Osteocyte (in vitro differentiated cells): ENCODE measurements at regions not wholly inside any gene's neighbourhood (a gene's known extent, or its start where the extent isn't known, plus 50 kb on each side); places are given as distances from the start of the nearest gene placed in this dataset.

Source experiments
- DNase-seq: peaks from one replicate; pipeline ENCODE4 v3.0.0; 2021; ENCODE audit warnings: mixed read lengths; ENCODE audit not compliant: unreplicated experiment; ENCODE audit errors: extremely low spot score
- H3K27ac Mint-ChIP-seq: one replicate; pipeline ENCODE4 v1.8.0; 2021; ENCODE audit warnings: mild to moderate bottlenecking, mixed read lengths; ENCODE audit not compliant: unreplicated experiment
- H3K27me3 Mint-ChIP-seq: one replicate; pipeline ENCODE4 v1.8.0; 2021; ENCODE audit warnings: mixed read lengths; ENCODE audit not compliant: unreplicated experiment
- H3K36me3 Mint-ChIP-seq: one replicate; pipeline ENCODE4 v1.8.0; 2021; ENCODE audit warnings: mixed read lengths; ENCODE audit not compliant: unreplicated experiment
- H3K4me1 Mint-ChIP-seq: one replicate; pipeline ENCODE4 v1.8.0; 2021; ENCODE audit warnings: mixed read lengths; ENCODE audit not compliant: unreplicated experiment
- H3K4me3 Mint-ChIP-seq: one replicate; pipeline ENCODE4 v1.8.0; 2021; ENCODE audit warnings: mild to moderate bottlenecking, moderate library complexity, mixed read lengths; ENCODE audit not compliant: unreplicated experiment
- H3K9me3 Mint-ChIP-seq: one replicate; pipeline ENCODE4 v1.8.0; 2021; ENCODE audit warnings: mixed read lengths; ENCODE audit not compliant: unreplicated experiment
- CTCF ChIP-seq: fragments of 200-600 bp; sonication (generic); IDR thresholded peaks from 2 replicates; pipeline ENCODE4 v1.5.0; 2021; ENCODE audit warnings: antibody characterized with exemption, mild to moderate bottlenecking, moderate library complexity

GRCh38 chr16:88312732-88313131, 70.0 kb upstream of the ZNF469 start:
- H3K4me3 Mint-ChIP-seq, result no peak overlapping the region
- H3K36me3 Mint-ChIP-seq, result peaks cover 4% of the 10 kb centered on the region

DNA sequence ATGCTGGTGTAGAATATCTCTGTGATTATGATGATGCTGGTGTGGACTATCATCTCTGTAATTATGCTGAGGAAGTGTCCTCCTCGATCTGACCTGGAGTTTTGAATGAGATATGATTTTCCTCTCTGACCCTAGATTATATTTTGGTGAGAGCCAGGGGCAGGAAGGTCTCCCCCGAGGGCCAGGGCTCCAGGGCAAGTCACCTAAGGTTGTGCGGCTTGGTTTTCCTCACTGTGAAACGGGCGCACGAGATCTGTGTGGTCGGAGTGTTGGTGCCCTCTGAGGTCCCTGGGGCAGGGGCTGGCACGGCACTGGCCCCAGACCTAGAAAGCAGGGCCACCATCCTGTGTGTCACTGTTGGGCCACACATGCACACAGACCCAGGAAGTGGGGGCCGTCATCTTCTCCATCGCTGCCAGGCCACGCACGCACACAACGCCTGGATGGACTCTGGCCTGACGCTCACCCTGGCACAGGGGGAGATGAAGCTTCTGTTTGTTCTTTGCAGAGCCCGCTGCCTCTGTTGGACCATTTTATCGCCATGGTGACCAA, 67.7 kb upstream of the ZNF469 start:
- Mint-ChIP-seq H3K27me3 (no peaks in the 10 kb centered on the region), H3K9me3 (peaks cover 5% of the 10 kb centered on the region), H3K36me3 (peaks cover 4% of the 10 kb centered on the region), H3K4me3 (no peak overlapping the region), H3K4me1 (peaks cover 39% of the 10 kb centered on the region), H3K27ac (no peak overlapping the region)
- DNase-seq, result no peak
- no peak for TF ChIP-seq CTCF

More at GRCh38 chr16:88312732-88313131, 70.0 kb upstream of the ZNF469 start:
- Mint-ChIP-seq H3K4me1 (peaks cover 46% of the 10 kb centered on the region), H3K27me3 (no peaks in the 10 kb centered on the region), H3K27ac (no peak overlapping the region), H3K9me3 (peaks cover 5% of the 10 kb centered on the region)
- no peak for TF ChIP-seq CTCF
- no peak for DNase-seq

GRCh38 chr16:88315543-88316105, 67.1 kb upstream of the ZNF469 start:
- H3K27me3 Mint-ChIP-seq, result no peaks in the 10 kb centered on the region
- H3K27ac Mint-ChIP-seq, result no peak overlapping the region
- H3K9me3 Mint-ChIP-seq, result peaks cover 5% of the 10 kb centered on the region
- peaks cover 4% of the 10 kb centered on the region for H3K36me3 Mint-ChIP-seq
- peaks cover 37% of the 10 kb centered on the region for H3K4me1 Mint-ChIP-seq
- DNase-seq, result no peak
- TF ChIP-seq CTCF, result no peak
- no peak overlapping the region for H3K4me3 Mint-ChIP-seq

DNA sequence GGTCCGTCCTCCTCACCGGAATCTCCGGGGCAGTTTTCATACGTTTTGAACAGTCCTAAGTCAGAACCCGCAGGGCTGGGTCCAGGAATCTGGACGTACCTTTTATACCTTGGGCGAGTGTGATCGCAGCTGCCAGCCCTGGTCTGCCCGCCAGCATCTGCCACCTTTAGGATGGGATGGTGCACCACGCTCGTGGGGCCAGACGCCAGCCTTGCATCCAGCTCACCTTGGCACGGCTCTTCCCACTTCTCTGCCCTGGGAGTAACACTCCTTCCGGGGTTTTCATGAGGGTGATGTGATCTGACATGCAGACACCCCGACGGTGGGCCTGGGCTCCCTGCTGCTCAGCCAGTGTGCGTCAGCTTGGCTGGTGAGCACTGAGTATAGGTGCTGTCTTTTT, 66.6 kb upstream of the ZNF469 start:
- no peak for TF ChIP-seq CTCF
- H3K27me3 Mint-ChIP-seq, result no peaks in the 10 kb centered on the region
- peaks cover 4% of the 10 kb centered on the region for H3K36me3 Mint-ChIP-seq
- H3K27ac Mint-ChIP-seq, result no peak overlapping the region
- H3K9me3 Mint-ChIP-seq, result peaks cover 5% of the 10 kb centered on the region
- DNase-seq, result no peak
- no peak overlapping the region for H3K4me3 Mint-ChIP-seq
- H3K4me1 Mint-ChIP-seq, result peaks cover 32% of the 10 kb centered on the region

- Mint-ChIP-seq H3K36me3 (peaks cover 4% of the 10 kb centered on the region), H3K9me3 (peaks cover 5% of the 10 kb centered on the region), H3K4me1 (peaks cover 24% of the 10 kb centered on the region), H3K27me3 (no peaks in the 10 kb centered on the region), H3K27ac (no peak overlapping the region), H3K4me3 (no peak overlapping the region)
- no peak for TF ChIP-seq CTCF
- no peak for DNase-seq
Measured at GRCh38 chr16:88316941-88317612, 65.7 kb upstream of the ZNF469 start.
